ENCODE measurements at regions not wholly inside any gene's neighbourhood (a gene's known extent, or its start where the extent isn't known, plus 50 kb on each side); places are given as distances from the start of the nearest gene placed in this dataset.

GRCh38 chr4:161256716-161257115, 907.1 kb downstream of the FSTL5 start:
- TF ChIP-seq CTCF (IDR thresholded peaks at IDR 0.05; ENCODE audit: insufficient read depth, low read depth, low read length): peak; percentile 27
- no peak for DNase-seq (ENCODE audit: low read depth)

DNA sequence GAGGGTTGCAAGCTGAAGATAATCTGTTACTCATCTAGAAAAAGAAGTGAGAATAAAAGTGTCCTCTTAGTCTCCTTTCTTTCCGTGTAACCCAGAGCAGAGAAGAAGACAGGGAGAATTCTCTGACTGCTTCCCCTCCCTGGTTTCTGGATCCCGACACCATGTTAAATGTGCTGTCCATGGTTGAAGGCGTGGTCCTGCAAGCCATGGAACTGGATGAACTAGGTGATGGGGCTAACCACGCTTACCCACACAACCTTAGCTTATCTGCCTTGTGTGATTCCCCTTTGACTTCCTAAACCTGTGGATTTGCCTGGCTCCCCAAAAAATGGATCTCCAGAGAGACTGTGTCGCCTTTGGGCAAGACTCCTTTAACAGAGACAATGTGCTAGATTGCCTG, 907.6 kb downstream of the FSTL5 start:
- DNase-seq (ENCODE audit: low read depth): no peak

More at GRCh38 chr4:161256716-161257115, 907.1 kb downstream of the FSTL5 start:
- no peak overlapping the region for H3K4me3 ChIP-seq (ENCODE audit: low read depth, low read length)

GRCh38 chr4:161254375-161254774, 909.4 kb downstream of the FSTL5 start:
- H3K4me3 ChIP-seq (ENCODE audit: low read depth, low read length): no peak overlapping the region
- no peak for DNase-seq (ENCODE audit: low read depth)
- TF ChIP-seq CTCF (IDR thresholded peaks at IDR 0.05; ENCODE audit: insufficient read depth, low read depth, low read length): no peak

More for the DNA sequence above, 907.6 kb downstream of the FSTL5 start:
- H3K4me3 ChIP-seq (ENCODE audit: low read depth, low read length): no peak overlapping the region
- TF ChIP-seq CTCF (IDR thresholded peaks at IDR 0.05; ENCODE audit: insufficient read depth, low read depth, low read length): no peak

GRCh38 chr4:161252520-161253141, 911.2 kb downstream of the FSTL5 start:
- DNase-seq (ENCODE audit: low read depth): peak; percentile 2
- no peak overlapping the region for H3K4me3 ChIP-seq (ENCODE audit: low read depth, low read length)
- peak; percentile 61 for TF ChIP-seq CTCF (IDR thresholded peaks at IDR 0.05; ENCODE audit: insufficient read depth, low read depth, low read length)

GRCh38 chr4:161249779-161250440, 913.9 kb downstream of the FSTL5 start:
- DNase-seq (ENCODE audit: low read depth): no peak
- TF ChIP-seq CTCF (IDR thresholded peaks at IDR 0.05; ENCODE audit: insufficient read depth, low read depth, low read length): no peak
- no peak overlapping the region for H3K4me3 ChIP-seq (ENCODE audit: low read depth, low read length)

- no peak overlapping the region for H3K4me3 ChIP-seq (ENCODE audit: low read depth, low read length)
- no peak for DNase-seq (ENCODE audit: low read depth)
- TF ChIP-seq CTCF (IDR thresholded peaks at IDR 0.05; ENCODE audit: insufficient read depth, low read depth, low read length): no peak
Observed at GRCh38 chr4:161248880-161249279, 914.9 kb downstream of the FSTL5 start.

Measured in fibroblast of villous mesenchyme (primary cell).